ENCODE measurements at regions not wholly inside any gene's neighbourhood (a gene's known extent, or its start where the extent isn't known, plus 50 kb on each side); places are given as distances from the start of the nearest gene placed in this dataset.

DNA sequence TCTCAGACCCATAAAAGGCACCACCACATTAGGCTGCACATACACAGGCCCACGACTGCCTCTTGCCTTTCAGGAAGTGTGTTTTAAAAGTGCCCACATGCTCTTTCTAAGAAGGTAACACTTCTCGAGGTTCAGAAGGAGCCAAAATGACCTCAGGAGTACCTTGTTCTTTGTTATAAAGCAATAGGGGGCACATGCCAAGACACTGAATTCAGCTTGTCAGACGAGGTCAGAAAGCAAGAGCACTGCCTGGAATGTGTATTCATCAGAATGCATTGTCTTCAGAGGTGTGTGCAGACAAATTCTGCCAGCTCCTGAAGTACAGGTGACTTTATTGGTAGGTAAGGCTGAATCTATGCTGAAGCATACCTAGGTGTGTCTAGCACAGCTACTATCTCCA, 114.5 kb upstream of the IRX1 start:
- TF ChIP-seq, protein P1, sequence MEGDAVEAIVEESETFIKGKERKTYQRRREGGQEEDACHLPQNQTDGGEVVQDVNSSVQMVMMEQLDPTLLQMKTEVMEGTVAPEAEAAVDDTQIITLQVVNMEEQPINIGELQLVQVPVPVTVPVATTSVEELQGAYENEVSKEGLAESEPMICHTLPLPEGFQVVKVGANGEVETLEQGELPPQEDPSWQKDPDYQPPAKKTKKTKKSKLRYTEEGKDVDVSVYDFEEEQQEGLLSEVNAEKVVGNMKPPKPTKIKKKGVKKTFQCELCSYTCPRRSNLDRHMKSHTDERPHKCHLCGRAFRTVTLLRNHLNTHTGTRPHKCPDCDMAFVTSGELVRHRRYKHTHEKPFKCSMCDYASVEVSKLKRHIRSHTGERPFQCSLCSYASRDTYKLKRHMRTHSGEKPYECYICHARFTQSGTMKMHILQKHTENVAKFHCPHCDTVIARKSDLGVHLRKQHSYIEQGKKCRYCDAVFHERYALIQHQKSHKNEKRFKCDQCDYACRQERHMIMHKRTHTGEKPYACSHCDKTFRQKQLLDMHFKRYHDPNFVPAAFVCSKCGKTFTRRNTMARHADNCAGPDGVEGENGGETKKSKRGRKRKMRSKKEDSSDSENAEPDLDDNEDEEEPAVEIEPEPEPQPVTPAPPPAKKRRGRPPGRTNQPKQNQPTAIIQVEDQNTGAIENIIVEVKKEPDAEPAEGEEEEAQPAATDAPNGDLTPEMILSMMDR (IDR thresholded peaks at IDR 0.05), result no peak
- TF ChIP-seq POLR2AphosphoS5 (IDR thresholded peaks at IDR 0.05), result no peak
- TF ChIP-seq POLR2A (IDR thresholded peaks at IDR 0.05), result no peak
- no peak for TF ChIP-seq EP300 (IDR thresholded peaks at IDR 0.05)
